Keratinocyte (primary cell): ENCODE measurements at regions not wholly inside any gene's neighbourhood (a gene's known extent, or its start where the extent isn't known, plus 50 kb on each side); places are given as distances from the start of the nearest gene placed in this dataset.

ENCODE experiments used
- EZH2 ChIP-seq: IDR thresholded peaks from one replicate; pipeline ENCODE4 v1.6.1; 2012; ENCODE audit warnings: inconsistent platforms, mild to moderate bottlenecking, low read length, moderate library complexity
- TF ChIP-seq, protein P1 (sequence below), 3 experiments: IDR thresholded peaks in 1 of 3; conservative IDR thresholded peaks in 1 of 3; optimal IDR thresholded peaks in 1 of 3; 2 replicates in 2 of 3; 3 replicates in 1 of 3; pipeline versions ENCODE3 to v1.5.1; 2011; ENCODE audit warnings: low read length in 3 of 3, mild to moderate bottlenecking in 3 of 3, moderate library complexity in 2 of 3, control low read depth in 1 of 3, inconsistent platforms in 1 of 3; ENCODE audit not compliant: insufficient read depth in 2 of 3; ENCODE audit errors: extremely low read depth in 1 of 3

DNA sequence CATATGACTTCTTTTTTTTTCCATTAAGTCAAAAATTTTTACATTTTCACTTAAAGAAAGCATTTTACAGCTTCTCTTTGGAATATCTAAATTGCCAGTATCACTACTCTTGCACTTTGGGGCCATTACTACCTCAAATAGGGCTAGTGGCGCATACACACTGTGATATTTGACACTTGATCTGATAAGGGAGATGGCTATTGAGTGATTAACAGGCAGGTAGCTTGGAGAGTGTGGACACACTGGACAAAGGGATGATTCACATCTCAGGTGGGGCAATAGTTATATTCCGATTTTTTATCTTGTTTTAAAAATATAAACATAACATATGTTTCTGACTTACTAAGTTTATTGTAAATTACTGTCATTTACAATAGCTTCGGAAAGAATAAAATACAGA lies 2219.9 kb downstream of the LRRC4C start:
- TF ChIP-seq, protein P1, sequence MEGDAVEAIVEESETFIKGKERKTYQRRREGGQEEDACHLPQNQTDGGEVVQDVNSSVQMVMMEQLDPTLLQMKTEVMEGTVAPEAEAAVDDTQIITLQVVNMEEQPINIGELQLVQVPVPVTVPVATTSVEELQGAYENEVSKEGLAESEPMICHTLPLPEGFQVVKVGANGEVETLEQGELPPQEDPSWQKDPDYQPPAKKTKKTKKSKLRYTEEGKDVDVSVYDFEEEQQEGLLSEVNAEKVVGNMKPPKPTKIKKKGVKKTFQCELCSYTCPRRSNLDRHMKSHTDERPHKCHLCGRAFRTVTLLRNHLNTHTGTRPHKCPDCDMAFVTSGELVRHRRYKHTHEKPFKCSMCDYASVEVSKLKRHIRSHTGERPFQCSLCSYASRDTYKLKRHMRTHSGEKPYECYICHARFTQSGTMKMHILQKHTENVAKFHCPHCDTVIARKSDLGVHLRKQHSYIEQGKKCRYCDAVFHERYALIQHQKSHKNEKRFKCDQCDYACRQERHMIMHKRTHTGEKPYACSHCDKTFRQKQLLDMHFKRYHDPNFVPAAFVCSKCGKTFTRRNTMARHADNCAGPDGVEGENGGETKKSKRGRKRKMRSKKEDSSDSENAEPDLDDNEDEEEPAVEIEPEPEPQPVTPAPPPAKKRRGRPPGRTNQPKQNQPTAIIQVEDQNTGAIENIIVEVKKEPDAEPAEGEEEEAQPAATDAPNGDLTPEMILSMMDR (optimal IDR thresholded peaks at IDR 0.05 in 1 of 3, IDR thresholded peaks at IDR 0.05 in 1 of 3, conservative IDR thresholded peaks at IDR 0.05 in 1 of 3; ENCODE audit: extremely low read depth in 1 of 3, insufficient read depth in 2 of 3, low read length in 3 of 3), result no peak
- TF ChIP-seq EZH2, result no peak
